HL-60 (cell line): ENCODE measurements at regions not wholly inside any gene's neighbourhood (a gene's known extent, or its start where the extent isn't known, plus 50 kb on each side); places are given as distances from the start of the nearest gene placed in this dataset.

Experiments
- DNase-seq, 2 experiments: peaks; one replicate each; pipeline ENCODE4 v3.0.0-alpha.2; 2010 to 2020; ENCODE audit warnings: low read depth in 1 of 2, low spot score in 1 of 2
- H3K27ac ChIP-seq: fragments of 250-450 bp; sonication (Bioruptor Pico); replicated peaks from 2 replicates; pipeline ENCODE4 v1.5.1; 2020; ENCODE audit warnings: mild to moderate bottlenecking, moderate library complexity
- H3K27me3 ChIP-seq: fragments of 250-450 bp; sonication (Bioruptor Pico); 2 replicates; pipeline ENCODE4 v1.5.1; 2021; ENCODE audit warnings: mild to moderate bottlenecking, moderate library complexity; ENCODE audit not compliant: insufficient read depth, poor library complexity, severe bottlenecking
- H3K4me3 ChIP-seq: replicated peaks from 2 replicates; pipeline ENCODE4 v1.5.1; 2011; ENCODE audit warnings: mild to moderate bottlenecking, control low read depth, low read length; ENCODE audit not compliant: insufficient read depth
- CTCF ChIP-seq: IDR thresholded peaks from one replicate; pipeline ENCODE4 v1.5.1; 2011; ENCODE audit warnings: low read length, control low read depth, inconsistent platforms; ENCODE audit not compliant: insufficient read depth
- GABPA ChIP-seq: IDR thresholded peaks from 2 replicates; pipeline ENCODE4 v1.6.1; 2012; ENCODE audit warnings: low read depth
- POLR2AphosphoS5 ChIP-seq: IDR thresholded peaks from 2 replicates; pipeline ENCODE4 v1.6.1; 2012; ENCODE audit warnings: low read depth
- REST ChIP-seq: IDR thresholded peaks from 2 replicates; pipeline ENCODE4 v1.6.1; 2012; ENCODE audit warnings: low read depth; ENCODE audit not compliant: insufficient replicate concordance
- SPI1 ChIP-seq: IDR thresholded peaks from 2 replicates; pipeline ENCODE4 v1.6.1; 2012; ENCODE audit warnings: low read depth, mild to moderate bottlenecking, borderline replicate concordance

GRCh38 chr7:50178166-50178565 is 85.1 kb upstream of the ZPBP start:
- DNase-seq: no peak
- TF ChIP-seq POLR2AphosphoS5 (no peak), SPI1 (no peak), CTCF (no peak), GABPA (no peak), REST (no peak)
- Histone ChIP-seq H3K27ac (no peak overlapping the region), H3K27me3 (no peaks in the 10 kb centered on the region), H3K4me3 (no peak overlapping the region)

GRCh38 chr7:50174948-50175347 is 81.9 kb upstream of the ZPBP start:
- no peak for DNase-seq
- Histone ChIP-seq H3K27me3 (no peaks in the 10 kb centered on the region), H3K27ac (no peak overlapping the region), H3K4me3 (no peak overlapping the region)
- TF ChIP-seq GABPA: no peak
- TF ChIP-seq CTCF: no peak
- no peak for TF ChIP-seq POLR2AphosphoS5
- TF ChIP-seq REST: no peak
- TF ChIP-seq SPI1: no peak

GRCh38 chr7:50166997-50167965 is 74.2 kb upstream of the ZPBP start:
- no peak for TF ChIP-seq REST
- no peak for TF ChIP-seq CTCF
- no peak for TF ChIP-seq POLR2AphosphoS5
- TF ChIP-seq GABPA: no peak
- no peak for TF ChIP-seq SPI1
- Histone ChIP-seq H3K27me3 (no peaks in the 10 kb centered on the region), H3K4me3 (no peak overlapping the region), H3K27ac (no peak overlapping the region)
- no peak for DNase-seq
